ENCODE measurements at regions not wholly inside any gene's neighbourhood (a gene's known extent, or its start where the extent isn't known, plus 50 kb on each side); places are given as distances from the start of the nearest gene placed in this dataset.

DNA sequence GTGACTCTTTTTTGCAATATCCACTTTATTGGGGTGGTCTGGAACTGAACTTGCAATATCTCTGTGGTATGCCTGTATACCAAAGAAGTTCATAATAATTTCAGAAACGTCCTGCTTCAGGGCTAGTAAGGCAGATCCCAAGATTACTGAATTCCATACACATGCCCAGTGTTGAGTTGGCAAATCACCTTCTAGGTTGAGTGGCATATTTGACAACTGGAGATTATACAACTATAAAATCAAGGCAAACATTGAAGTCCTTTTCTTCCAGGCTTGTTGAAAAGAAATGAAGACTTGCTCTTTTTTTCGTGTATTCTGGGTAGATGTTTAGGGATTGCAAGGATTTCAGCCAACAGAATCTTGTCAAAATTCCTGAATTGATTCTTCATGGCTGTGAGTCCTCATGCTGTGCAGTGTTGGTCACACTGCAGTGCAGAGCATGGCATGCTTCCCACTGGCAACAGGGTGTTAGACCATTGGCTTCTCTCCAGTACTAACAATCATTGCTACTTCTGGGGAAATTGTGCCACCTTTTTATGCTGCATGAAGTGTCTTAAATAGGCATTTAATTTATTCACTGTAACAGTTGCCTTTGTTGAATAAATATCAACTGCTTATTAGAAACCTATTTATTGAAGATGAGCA, 367.1 kb upstream of the ADGRL4 start:
- TF ChIP-seq CTCF (IDR thresholded peaks at IDR 0.05) (no peak), POLR2A (IDR thresholded peaks at IDR 0.05) (no peak)

All from breast epithelium (tissue), 3 donors.